Vagina (tissue), 2 donors: ENCODE measurements at regions not wholly inside any gene's neighbourhood (a gene's known extent, or its start where the extent isn't known, plus 50 kb on each side); places are given as distances from the start of the nearest gene placed in this dataset.

ENCODE experiments used
- POLR2A ChIP-seq, 2 donors: fragments of 450-650 bp; IDR thresholded peaks; one replicate each; pipeline ENCODE4 v1.6.1; 2017; ENCODE audit warnings: antibody characterized with exemption in 2 of 2, mild to moderate bottlenecking in 2 of 2, moderate library complexity in 2 of 2
- TF ChIP-seq, protein P1 (sequence below), 3 experiments: fragments of 450-650 bp in 2 of 3; fragments of 200-600 bp in 1 of 3; sonication (generic) in 1 of 3; IDR thresholded peaks; one replicate each; pipeline ENCODE4 v1.5.1; 2017 to 2019; ENCODE audit warnings: antibody characterized with exemption in 3 of 3, mild to moderate bottlenecking in 2 of 3, moderate library complexity in 2 of 3

DNA sequence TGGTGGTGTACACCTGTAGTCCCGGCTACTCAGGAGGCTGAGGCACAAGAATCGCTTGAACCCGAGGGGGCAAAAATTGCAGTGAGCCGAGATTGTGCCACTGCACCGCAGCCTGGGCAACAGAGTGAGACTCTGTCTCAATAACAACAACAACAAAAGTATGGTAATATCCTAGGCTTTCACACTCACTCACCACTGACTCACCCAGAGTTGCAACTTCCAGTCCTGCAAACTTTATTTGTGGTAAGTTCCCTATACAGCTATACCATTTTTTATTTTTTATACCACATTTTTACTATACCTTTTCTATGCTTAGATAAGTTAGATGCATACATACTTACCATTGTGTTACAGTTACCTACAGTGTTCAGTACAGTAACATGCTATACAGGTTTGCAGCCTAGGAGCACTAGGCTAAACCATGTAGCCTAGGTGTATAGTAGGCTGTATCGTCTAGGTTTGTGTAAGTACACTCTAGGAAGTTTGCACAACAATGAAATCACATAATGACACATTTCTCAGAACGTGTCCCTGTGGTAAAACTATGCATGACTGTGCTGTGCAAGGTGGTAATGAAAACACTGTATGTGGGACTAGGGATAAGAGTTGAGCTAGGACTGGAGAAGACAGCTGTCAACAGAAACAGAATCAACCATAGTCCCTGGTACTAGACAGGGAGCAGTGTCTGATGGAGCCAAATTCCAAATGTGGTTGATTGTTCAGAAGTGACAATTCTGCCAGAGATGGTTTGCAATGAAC, 109.5 kb upstream of the RAD23B start:
- TF ChIP-seq, protein P1, sequence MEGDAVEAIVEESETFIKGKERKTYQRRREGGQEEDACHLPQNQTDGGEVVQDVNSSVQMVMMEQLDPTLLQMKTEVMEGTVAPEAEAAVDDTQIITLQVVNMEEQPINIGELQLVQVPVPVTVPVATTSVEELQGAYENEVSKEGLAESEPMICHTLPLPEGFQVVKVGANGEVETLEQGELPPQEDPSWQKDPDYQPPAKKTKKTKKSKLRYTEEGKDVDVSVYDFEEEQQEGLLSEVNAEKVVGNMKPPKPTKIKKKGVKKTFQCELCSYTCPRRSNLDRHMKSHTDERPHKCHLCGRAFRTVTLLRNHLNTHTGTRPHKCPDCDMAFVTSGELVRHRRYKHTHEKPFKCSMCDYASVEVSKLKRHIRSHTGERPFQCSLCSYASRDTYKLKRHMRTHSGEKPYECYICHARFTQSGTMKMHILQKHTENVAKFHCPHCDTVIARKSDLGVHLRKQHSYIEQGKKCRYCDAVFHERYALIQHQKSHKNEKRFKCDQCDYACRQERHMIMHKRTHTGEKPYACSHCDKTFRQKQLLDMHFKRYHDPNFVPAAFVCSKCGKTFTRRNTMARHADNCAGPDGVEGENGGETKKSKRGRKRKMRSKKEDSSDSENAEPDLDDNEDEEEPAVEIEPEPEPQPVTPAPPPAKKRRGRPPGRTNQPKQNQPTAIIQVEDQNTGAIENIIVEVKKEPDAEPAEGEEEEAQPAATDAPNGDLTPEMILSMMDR (IDR thresholded peaks at IDR 0.05) = no peak
- TF ChIP-seq POLR2A (IDR thresholded peaks at IDR 0.05) = no peak
